Hepatocyte (in vitro differentiated cells): ENCODE measurements at regions not wholly inside any gene's neighbourhood (a gene's known extent, or its start where the extent isn't known, plus 50 kb on each side); places are given as distances from the start of the nearest gene placed in this dataset.

Experiments
- CTCF ChIP-seq: fragments of 200-600 bp; sonication (generic); IDR thresholded peaks from 2 replicates; pipeline ENCODE4 v1.5.1; 2016; ENCODE audit warnings: antibody characterized with exemption, mild to moderate bottlenecking; ENCODE audit not compliant: poor library complexity
- EZH2 ChIP-seq: fragments of 200-600 bp; sonication (generic); IDR thresholded peaks from 2 replicates; pipeline ENCODE4 v1.6.1; 2016; ENCODE audit warnings: antibody characterized with exemption, mild to moderate bottlenecking, borderline replicate concordance

- TF ChIP-seq CTCF (no peak), EZH2 (no peak)
Observed at GRCh38 chr10:78386509-78386908, 352.8 kb downstream of the RPS24 start.
